ENCODE measurements at regions not wholly inside any gene's neighbourhood (a gene's known extent, or its start where the extent isn't known, plus 50 kb on each side); places are given as distances from the start of the nearest gene placed in this dataset.

DNA sequence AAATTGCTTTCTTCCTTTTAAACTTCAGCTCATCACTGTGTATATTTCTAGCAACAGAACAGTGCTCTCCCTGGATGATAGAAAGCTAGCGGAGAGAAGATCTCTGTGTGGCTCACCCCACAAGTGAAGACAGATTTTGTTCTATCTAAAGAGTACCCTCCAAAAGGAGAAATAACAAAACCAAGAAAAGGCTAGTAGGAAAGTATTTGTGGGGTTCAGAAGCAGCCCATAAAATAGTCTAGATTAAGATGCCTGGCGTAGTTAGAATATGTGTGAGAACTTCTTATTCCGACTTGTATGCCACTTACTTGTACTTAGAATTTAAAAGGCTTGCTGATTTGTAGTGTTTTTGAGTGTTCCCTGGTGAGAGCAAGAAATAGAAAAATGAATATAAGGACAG is 214.9 kb upstream of the IL12A start:
- no peak for DNase-seq

DNA sequence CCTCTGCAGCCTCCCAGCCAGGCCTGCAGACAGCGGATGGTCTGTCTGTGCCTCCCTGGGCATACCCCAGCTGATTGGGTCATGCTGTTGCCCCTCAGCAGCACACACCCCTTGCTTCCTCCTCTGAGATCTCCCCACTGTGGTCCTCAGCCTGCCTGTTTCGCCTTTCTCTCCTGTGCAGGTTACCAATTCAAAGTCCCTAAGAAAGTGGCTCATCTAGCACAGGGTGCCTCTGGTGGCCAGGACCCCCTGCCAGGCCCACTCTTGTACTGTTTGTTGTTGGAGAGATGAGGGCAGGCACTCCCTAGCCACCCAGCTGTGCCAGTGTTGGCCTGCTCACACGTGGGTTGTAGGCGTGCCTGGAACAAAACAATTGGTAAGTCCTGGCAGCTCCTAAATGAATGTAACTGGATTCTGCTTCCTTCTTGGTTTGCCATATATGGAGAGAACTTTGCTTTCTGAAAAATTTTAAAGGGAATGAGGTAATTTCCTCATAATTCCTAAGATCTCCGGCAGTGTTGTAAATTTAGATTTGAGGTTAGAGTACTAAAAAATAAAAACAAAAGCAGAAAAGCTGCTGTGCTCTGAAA is 213.2 kb upstream of the IL12A start:
- no peak for DNase-seq

DNA sequence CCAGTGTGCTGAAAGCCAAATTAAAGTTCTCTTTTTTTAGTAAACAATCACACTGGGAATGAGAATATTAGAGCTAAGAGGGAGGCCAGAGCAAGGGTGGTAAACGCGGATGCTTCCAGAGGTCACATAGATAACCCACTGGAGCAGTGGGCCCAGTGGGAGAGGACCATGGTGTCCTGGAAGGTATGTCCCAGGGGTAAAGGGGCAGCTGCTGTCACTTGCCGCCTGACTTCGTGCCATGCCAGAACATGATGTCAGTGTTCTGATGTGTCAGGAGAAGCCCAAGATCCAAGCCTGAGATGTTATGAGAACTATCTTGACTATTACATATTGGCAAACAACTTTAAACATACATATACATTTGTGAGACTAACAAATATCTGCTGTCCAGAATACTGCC is 211.9 kb upstream of the IL12A start:
- DNase-seq = no peak

- DNase-seq = no peak
Measured at GRCh38 chr3:159779883-159780282, 208.8 kb upstream of the IL12A start.

- no peak for DNase-seq
Measured at GRCh38 chr3:159781867-159782266, 206.8 kb upstream of the IL12A start.

DNA sequence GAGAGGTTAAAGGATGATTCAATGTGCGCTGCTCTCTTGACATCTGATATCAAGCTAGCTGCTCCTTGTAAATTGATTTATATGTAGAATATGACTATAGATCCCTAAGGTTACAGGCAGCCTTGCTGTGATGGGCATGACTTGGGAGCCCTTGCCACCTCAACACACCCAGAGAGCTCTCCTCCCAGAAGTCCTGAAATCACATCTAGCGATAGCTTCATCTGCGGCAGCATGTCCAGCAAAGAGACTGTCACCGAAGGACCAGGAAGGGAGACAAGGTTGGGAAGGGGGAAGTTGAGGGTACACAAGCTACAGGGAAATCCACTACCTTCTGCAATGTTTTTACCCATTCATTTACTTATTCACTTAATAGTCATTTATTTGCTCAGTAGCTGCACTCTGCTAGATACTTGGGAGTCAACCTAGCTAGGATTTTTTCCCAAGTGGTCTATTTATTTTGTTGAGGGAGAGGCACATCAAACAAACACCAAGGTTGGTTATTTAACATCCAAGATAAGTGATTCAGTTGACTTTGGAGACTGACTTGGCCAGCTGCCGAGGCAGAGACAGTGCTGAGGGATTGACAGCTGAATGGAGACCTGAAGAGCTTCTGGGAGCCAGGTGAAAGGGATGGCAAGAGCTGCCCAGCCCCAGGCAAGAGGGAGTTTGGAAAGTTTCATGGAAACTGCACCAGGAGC is 205.8 kb upstream of the IL12A start:
- no peak for DNase-seq

DNA sequence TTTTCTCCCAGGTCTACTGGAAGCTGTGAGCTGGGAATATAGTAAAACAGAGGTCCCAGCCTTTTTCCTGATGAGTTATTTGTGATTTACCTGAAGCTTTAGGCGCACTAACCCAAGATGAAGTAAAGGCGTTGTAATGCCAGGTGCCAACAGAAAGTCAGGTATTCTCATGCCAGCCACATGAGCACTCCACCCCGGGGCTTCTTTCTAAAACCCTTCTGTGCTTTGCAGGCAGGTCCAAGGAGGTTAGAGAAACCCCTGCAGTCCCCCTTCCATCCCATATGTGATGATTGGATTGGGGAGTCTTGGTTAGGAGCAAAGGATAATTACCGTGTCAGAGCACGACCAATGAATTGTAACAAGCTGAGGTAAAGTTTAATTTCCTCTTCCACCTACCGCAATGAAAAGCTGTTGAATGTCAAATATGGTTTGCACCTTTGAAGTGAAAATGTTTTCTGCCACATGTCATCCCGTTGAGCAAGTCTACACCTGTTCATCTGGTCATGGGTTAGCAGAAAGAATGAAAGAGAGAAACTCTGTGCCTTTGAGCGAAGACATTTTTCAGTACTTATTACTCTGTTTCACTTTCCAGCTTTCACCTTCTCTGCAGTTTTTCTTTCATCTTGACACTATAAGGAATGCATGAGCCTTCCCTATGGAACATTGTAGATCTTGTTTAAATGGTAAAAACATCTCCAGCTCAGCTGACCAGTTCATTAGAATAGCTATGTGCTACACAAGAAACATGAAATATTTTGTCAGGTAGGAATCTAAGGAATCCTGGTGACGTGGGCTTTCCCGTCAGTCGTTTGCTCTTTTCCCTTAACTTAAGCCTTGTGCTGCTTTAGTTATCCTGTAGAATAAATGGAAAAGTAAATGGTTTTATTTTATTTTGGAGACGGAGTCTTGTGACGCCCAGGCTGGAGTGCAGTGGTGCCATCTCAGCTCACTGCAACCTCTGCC is 204.6 kb upstream of the IL12A start:
- no peak for DNase-seq

DNA sequence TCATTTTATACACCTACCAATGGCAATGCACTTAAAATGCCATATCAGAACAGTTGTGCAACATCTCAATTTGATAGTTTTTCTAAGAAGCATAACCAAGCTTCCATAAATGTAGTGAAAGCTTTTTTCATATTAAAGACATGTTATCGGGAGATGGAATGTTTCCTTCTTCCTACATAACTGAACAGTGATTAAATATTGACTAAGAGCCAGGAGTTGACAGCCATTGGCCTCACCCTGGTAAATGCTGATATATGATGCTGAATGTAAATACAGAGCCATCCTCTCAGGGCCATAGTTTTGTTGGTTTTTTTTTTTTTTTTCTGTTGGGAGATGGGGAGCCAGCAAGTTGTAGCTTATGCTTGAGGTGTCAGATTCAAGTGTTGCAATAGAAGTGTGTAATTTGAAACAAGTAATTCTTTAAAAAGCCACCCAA is 203.3 kb upstream of the IL12A start:
- DNase-seq = no peak

- no peak for DNase-seq
Measured at GRCh38 chr3:159786489-159787177, 202.0 kb upstream of the IL12A start.

- DNase-seq = no peak
Measured at GRCh38 chr3:159787178-159787574, 201.5 kb upstream of the IL12A start.

DNA sequence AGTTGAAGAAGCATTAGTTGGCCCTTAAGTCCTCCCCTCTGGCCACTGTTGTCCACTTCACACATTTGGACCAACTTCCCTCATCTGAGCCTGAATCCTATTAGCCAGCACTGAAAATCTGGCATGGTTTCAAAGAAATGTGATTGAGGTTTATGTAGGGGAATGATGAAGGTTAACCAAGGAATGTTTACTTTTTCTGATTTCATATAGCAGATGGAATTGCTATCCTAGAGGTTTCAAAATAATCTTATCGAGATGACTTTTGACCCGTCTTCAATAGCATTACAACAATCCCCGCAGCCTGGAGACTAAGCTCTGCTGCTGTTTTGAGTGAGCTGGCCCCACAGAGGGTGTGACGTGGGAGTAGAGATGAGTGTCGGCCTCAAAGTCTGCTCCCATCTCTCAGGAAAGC is 200.8 kb upstream of the IL12A start:
- DNase-seq = no peak

DNA sequence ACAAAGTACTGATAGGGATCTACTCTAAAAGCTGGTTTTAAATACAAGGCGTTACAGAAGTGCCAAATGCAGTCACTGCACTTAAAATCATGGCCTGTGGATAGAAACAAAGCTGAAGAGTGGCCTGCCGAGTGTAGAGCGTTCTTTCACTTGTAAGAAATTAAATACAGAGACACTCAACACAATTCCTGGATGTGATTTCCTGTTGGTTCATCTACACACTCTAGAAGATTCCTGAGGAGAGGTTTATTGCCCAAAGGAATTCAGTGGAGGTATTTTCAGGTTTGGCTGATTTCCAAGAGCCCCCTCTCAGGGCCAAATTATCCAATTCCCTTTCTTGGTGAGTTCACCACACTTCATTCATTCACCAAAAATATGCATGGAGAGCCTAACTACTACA is 200.3 kb upstream of the IL12A start:
- no peak for DNase-seq

GRCh38 chr3:159789017-159789416 is 199.6 kb upstream of the IL12A start:
- no peak for DNase-seq

GRCh38 chr3:159789742-159790635 is 198.6 kb upstream of the IL12A start:
- DNase-seq = no peak

DNA sequence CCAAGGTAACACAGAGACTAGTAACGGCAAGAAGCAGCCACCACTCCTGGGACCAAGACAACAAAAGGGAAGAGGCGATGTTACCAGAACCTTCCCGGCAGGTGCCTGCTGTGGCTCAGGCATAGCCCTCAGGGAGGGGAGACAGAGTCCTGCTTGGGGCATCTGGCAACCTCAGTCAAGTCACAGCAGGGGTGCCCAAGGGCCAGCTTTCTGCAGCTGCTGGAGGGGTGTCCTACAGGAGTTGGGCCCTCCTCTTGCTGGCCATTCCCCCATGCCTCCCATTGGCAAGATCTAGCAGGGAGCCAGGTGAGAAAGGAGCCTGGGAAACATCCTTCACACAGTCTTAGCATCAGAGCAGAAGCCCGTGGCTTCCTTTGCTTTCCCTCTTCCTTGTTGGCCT is 197.3 kb upstream of the IL12A start:
- no peak for DNase-seq

GRCh38 chr3:159792070-159792469 is 196.6 kb upstream of the IL12A start:
- DNase-seq = no peak

DNA sequence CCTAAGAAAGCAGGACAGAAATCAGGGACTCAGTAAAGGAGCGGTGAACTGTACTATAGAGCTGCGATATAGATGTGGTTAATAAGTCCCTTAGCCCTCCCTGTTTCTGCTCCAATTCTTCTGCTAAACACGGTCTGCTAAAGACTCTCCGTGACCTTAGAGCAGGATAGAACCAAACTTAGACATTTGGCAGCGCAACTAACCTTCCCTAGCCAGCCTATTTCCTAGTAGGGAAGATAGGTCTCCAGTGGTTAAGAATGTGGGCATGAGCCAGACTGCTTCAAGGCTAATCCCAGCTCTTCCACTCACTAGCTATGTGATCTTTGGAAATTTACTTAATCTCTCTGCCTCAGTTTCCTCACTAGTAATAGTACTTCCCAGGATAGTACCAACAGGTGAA is 193.6 kb upstream of the IL12A start:
- DNase-seq = no peak

- no peak for DNase-seq
Measured at GRCh38 chr3:159795681-159796175, 192.9 kb upstream of the IL12A start.

DNA sequence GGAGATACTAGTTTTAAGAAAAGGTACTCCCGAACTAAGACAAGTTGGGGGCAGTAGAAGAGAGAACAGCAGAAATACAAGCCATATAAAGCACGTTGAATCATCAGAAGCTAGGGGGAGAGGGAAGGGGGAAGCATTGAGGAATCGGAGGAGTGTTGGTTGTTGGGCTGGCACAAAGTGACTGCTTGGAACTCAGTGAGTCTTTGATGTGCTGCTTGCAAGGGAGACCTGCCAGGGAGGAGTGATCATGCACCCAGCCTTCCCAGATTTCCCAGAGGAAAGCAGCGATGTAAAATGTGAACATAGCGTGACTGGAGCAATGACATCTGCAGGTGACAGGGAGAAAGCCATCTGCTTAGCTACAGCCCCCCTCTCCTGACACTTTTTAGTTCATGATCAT is 192.4 kb upstream of the IL12A start:
- DNase-seq = no peak

GRCh38 chr3:159796744-159797143 is 191.9 kb upstream of the IL12A start:
- DNase-seq = no peak

GRCh38 chr3:159797771-159798170 is 190.9 kb upstream of the IL12A start:
- no peak for DNase-seq

DNA sequence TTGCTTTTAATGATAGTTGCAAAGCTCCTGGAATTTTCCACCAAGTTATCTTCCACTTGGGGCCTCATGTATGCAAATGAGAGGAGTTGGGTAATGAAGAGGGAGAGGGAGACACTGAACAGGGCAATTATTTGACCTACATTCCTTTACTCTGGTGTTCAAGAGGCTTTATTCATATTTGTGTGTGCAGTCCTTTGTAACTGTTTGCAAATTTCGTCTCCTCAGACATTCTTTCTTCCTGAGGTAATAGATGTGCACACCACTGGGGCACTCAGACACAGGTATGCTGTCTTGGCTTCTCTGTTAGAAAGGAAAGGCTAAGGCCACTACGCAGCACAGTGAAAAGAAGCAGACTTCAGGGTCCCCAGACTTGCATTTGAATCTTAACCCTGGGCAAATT is 189.7 kb upstream of the IL12A start:
- no peak for DNase-seq

All from CD4-positive, alpha-beta T cell treated with Interleukin-4 for 1 hour (primary cell).